Cardiac fibroblast (primary cell): ENCODE measurements at regions not wholly inside any gene's neighbourhood (a gene's known extent, or its start where the extent isn't known, plus 50 kb on each side); places are given as distances from the start of the nearest gene placed in this dataset.

ENCODE experiments used
- DNase-seq, 2 donors: peaks; one replicate each; pipeline versions ENCODE4 v3.0.0 to v3.0.0-alpha.2; 2010; ENCODE audit warnings: low read depth in 2 of 2
- H3K4me3 ChIP-seq, 2 donors: replicated peaks in 1 of 2; 1 replicate in 1 of 2; 2 replicates in 1 of 2; pipeline ENCODE4 v1.5.1; 2011; ENCODE audit warnings: low read depth in 2 of 2, low read length in 2 of 2, mild to moderate bottlenecking in 2 of 2, moderate library complexity in 1 of 2
- TF ChIP-seq, protein P1 (sequence below): IDR thresholded peaks from one replicate; pipeline ENCODE4 v1.5.1; 2011; ENCODE audit warnings: low read depth, mild to moderate bottlenecking, low read length, inconsistent platforms

- H3K4me3 ChIP-seq = no peak overlapping the region
- TF ChIP-seq, protein P1, sequence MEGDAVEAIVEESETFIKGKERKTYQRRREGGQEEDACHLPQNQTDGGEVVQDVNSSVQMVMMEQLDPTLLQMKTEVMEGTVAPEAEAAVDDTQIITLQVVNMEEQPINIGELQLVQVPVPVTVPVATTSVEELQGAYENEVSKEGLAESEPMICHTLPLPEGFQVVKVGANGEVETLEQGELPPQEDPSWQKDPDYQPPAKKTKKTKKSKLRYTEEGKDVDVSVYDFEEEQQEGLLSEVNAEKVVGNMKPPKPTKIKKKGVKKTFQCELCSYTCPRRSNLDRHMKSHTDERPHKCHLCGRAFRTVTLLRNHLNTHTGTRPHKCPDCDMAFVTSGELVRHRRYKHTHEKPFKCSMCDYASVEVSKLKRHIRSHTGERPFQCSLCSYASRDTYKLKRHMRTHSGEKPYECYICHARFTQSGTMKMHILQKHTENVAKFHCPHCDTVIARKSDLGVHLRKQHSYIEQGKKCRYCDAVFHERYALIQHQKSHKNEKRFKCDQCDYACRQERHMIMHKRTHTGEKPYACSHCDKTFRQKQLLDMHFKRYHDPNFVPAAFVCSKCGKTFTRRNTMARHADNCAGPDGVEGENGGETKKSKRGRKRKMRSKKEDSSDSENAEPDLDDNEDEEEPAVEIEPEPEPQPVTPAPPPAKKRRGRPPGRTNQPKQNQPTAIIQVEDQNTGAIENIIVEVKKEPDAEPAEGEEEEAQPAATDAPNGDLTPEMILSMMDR = no peak
- no peak for DNase-seq
Observed at GRCh38 chr1:222416001-222416791, 131.7 kb downstream of the HHIPL2 start.

- DNase-seq = no peak
- TF ChIP-seq, protein P1 = no peak
- no peak overlapping the region for H3K4me3 ChIP-seq
Observed at GRCh38 chr1:222415441-222415840, 132.5 kb downstream of the HHIPL2 start.

GRCh38 chr1:222413991-222414549 lies 133.8 kb downstream of the HHIPL2 start:
- DNase-seq = no peak
- TF ChIP-seq, protein P1 = no peak

DNA sequence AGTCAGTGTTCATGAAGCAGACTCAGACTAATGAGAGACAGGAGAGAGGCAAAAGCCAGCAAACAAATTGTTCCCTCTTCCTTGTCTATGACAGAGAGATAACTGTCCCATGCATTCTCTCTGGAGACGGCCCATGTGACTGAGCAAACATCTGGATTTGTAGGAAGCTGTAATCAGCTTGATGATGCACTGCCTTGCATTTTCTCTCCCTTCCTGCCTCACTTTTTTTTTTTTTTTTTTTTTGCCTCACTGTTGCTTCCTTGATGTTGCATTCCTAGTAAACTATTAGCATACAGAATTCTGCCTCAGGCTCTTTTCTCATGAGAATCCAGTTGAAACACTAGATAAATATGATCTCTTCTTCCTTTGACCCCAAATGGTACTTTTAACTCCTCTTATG lies 134.5 kb downstream of the HHIPL2 start:
- TF ChIP-seq, protein P1 = no peak
- DNase-seq = no peak
- no peak overlapping the region for H3K4me3 ChIP-seq

More at GRCh38 chr1:222413991-222414549, 133.8 kb downstream of the HHIPL2 start:
- no peak overlapping the region for H3K4me3 ChIP-seq

GRCh38 chr1:222404710-222405109 lies 143.2 kb downstream of the HHIPL2 start:
- H3K4me3 ChIP-seq = no peak overlapping the region
- TF ChIP-seq, protein P1 = no peak
- DNase-seq = no peak

- TF ChIP-seq, protein P1 = no peak
- H3K4me3 ChIP-seq = no peak overlapping the region
- DNase-seq = no peak
Observed at GRCh38 chr1:222399197-222399596, 148.7 kb downstream of the HHIPL2 start.

DNA sequence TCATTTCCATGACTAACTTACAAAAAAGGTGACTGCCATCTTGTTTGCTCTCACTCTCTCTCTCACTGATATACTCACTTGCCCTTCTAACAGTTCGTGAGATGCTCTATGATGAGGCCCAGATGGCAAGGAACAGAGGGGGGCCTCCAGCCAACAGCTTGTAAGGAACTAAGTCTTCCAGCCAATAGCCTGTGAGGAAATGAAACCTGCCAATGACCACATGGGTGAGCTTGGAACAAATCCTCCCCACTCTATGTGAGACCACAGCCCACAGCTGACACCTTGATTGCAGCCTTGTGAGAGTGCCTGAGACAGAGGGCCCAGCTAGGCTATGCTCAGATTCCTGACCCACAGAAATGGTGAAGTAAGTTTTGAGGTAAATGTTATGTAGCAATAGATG lies 153.7 kb downstream of the HHIPL2 start:
- TF ChIP-seq, protein P1 = no peak
- no peak overlapping the region for H3K4me3 ChIP-seq
- DNase-seq = no peak
